HEK293 (cell line): ENCODE measurements at regions not wholly inside any gene's neighbourhood (a gene's known extent, or its start where the extent isn't known, plus 50 kb on each side); places are given as distances from the start of the nearest gene placed in this dataset.

ENCODE experiments used
- CTCF ChIA-PET: fragments of 350-600 bp; formaldehyde crosslinking; extraction: SDS; loops from one replicate; lab custom pipeline; 2021; ENCODE audit warnings: antibody characterized with exemption; lab: Yijun Ruan, JAX
- POLR2A ChIA-PET: fragments of 300-600 bp; formaldehyde crosslinking; extraction: SDS; loops from one replicate; lab custom pipeline; 2020; ENCODE audit warnings: antibody characterized with exemption, inconsistent platforms; lab: Yijun Ruan, JAX
- H3K27ac ChIP-seq: fragments of 200-500 bp; sonication (Bioruptor generic); 2 replicates; pipeline ENCODE4 v1.5.1; 2014; ENCODE audit warnings: low read depth, low read length, control low read depth, inconsistent platforms; ENCODE audit errors: extremely low read depth
- H3K36me3 ChIP-seq, 2 experiments: fragments of 200-500 bp in 1 of 2; sonication (Bioruptor generic) in 1 of 2; 1 replicate in 1 of 2; 2 replicates in 1 of 2; pipeline ENCODE4 v1.5.1; 2014 to 2017; ENCODE audit warnings: inconsistent platforms in 2 of 2, low read length in 2 of 2; ENCODE audit not compliant: control insufficient read depth in 2 of 2, insufficient read depth in 1 of 2
- H3K4me1 ChIP-seq: fragments of 200-500 bp; sonication (Bioruptor generic); 2 replicates; pipeline ENCODE4 v1.5.1; 2014; ENCODE audit warnings: mild to moderate bottlenecking, low read length, inconsistent platforms; ENCODE audit not compliant: control insufficient read depth, insufficient read depth
- H3K4me3 ChIP-seq: 2 replicates; pipeline ENCODE4 v1.5.1; 2011; ENCODE audit warnings: low read depth, mild to moderate bottlenecking, control low read depth, low read length, moderate library complexity
- H3K9me3 ChIP-seq: fragments of 200-500 bp; sonication (Bioruptor generic); 2 replicates; pipeline ENCODE4 v1.5.1; 2014; ENCODE audit warnings: low read depth, low read length, inconsistent platforms; ENCODE audit not compliant: control insufficient read depth, insufficient read depth
- PRDM1 ChIP-seq: fragments of 450-650 bp; formaldehyde crosslinking; IDR thresholded peaks from 2 replicates; pipeline ENCODE4; 2016; ENCODE audit warnings: missing biosample characterization, missing genetic modification characterization
- ZFP37 ChIP-seq: fragments of 450-650 bp; formaldehyde crosslinking; IDR thresholded peaks from 2 replicates; pipeline ENCODE4 v1.5.1; 2016; ENCODE audit warnings: missing biosample characterization, missing genetic modification characterization
- ZFP41 ChIP-seq: fragments of 450-650 bp; formaldehyde crosslinking; IDR thresholded peaks from 2 replicates; pipeline ENCODE4 v1.5.1; 2016; ENCODE audit warnings: missing biosample characterization, missing genetic modification characterization, borderline replicate concordance
- ZNF341 ChIP-seq: fragments of 450-650 bp; formaldehyde crosslinking; IDR thresholded peaks from 2 replicates; pipeline ENCODE4; 2016; ENCODE audit warnings: low read depth, missing biosample characterization, missing genetic modification characterization
- ZNF561 ChIP-seq: fragments of 450-650 bp; IDR thresholded peaks from 2 replicates; pipeline ENCODE4 v1.5.1; 2018; ENCODE audit warnings: missing biosample characterization, missing genetic modification characterization, borderline replicate concordance
- ZNF777 ChIP-seq: fragments of 450-650 bp; formaldehyde crosslinking; IDR thresholded peaks from 2 replicates; pipeline ENCODE4 v1.5.1; 2017; ENCODE audit warnings: missing biosample characterization, missing genetic modification characterization, borderline replicate concordance
- TF ChIP-seq, protein P1 (sequence below): fragments of 450-650 bp; formaldehyde crosslinking; IDR thresholded peaks from 2 replicates; pipeline ENCODE4 v1.5.1; 2016; ENCODE audit warnings: missing biosample characterization, missing genetic modification characterization
- TF ChIP-seq, protein P2 (sequence below): fragments of 450-650 bp; formaldehyde crosslinking; IDR thresholded peaks from 2 replicates; pipeline ENCODE4 v1.5.1; 2016; ENCODE audit warnings: missing biosample characterization, missing genetic modification characterization, low read depth
- TF ChIP-seq, protein P3 (sequence below): fragments of 450-650 bp; formaldehyde crosslinking; IDR thresholded peaks from 2 replicates; pipeline ENCODE4 v1.5.1; 2016; ENCODE audit warnings: missing biosample characterization, missing genetic modification characterization
- TF ChIP-seq, protein P4 (sequence below): fragments of 450-650 bp; formaldehyde crosslinking; IDR thresholded peaks from 2 replicates; pipeline ENCODE4 v1.5.1; 2016; ENCODE audit warnings: missing biosample characterization, missing genetic modification characterization, borderline replicate concordance
- TF ChIP-seq, protein P5 (sequence below): fragments of 450-650 bp; formaldehyde crosslinking; IDR thresholded peaks from 2 replicates; pipeline ENCODE4 v1.5.1; 2016; ENCODE audit warnings: missing biosample characterization, missing genetic modification characterization
- TF ChIP-seq, protein P6 (sequence below): fragments of 450-650 bp; formaldehyde crosslinking; IDR thresholded peaks from 2 replicates; pipeline ENCODE4 v1.5.0; 2017; ENCODE audit warnings: missing biosample characterization, missing genetic modification characterization, borderline replicate concordance
- TF ChIP-seq, protein P7 (sequence below): fragments of 450-650 bp; formaldehyde crosslinking; IDR thresholded peaks from 2 replicates; pipeline ENCODE4 v1.5.1; 2017; ENCODE audit warnings: missing biosample characterization, missing genetic modification characterization

DNA sequence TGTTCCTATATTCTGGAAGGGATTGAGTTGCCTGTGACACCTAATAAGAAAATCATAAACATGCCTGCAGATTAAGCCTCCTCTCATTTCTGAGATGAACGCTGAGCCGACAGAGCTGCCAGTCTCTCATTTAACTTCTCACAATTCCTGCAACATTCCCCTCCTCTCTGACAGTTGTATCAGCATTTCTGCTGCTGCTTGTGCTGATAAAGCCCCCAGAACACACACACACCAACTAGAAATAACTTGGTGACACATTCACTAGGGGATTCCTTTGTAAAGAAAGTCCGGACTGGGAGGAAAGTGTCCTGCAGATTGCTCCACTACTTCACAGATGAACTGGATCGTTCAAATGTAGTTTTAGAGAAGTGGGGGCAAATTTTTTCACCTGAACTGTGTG lies 437.3 kb downstream of the PLA2G4A start:
- Histone ChIP-seq H3K36me3 (no peaks in the 10 kb centered on the region), H3K27ac (no peak overlapping the region), H3K4me1 (no peaks in the 10 kb centered on the region), H3K4me3 (no peak overlapping the region), H3K9me3 (no peaks in the 10 kb centered on the region)
- POLR2A ChIA-PET: no interaction called here
- TF ChIP-seq, protein P1, sequence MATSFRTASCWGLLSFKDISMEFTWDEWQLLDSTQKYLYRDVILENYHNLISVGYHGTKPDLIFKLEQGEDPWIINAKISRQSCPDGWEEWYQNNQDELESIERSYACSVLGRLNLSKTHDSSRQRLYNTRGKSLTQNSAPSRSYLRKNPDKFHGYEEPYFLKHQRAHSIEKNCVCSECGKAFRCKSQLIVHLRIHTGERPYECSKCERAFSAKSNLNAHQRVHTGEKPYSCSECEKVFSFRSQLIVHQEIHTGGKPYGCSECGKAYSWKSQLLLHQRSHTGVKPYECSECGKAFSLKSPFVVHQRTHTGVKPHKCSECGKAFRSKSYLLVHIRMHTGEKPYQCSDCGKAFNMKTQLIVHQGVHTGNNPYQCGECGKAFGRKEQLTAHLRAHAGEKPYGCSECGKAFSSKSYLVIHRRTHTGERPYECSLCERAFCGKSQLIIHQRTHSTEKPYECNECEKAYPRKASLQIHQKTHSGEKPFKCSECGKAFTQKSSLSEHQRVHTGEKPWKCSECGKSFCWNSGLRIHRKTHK (tag by site-specific recombination): no peak
- TF ChIP-seq, protein P2, sequence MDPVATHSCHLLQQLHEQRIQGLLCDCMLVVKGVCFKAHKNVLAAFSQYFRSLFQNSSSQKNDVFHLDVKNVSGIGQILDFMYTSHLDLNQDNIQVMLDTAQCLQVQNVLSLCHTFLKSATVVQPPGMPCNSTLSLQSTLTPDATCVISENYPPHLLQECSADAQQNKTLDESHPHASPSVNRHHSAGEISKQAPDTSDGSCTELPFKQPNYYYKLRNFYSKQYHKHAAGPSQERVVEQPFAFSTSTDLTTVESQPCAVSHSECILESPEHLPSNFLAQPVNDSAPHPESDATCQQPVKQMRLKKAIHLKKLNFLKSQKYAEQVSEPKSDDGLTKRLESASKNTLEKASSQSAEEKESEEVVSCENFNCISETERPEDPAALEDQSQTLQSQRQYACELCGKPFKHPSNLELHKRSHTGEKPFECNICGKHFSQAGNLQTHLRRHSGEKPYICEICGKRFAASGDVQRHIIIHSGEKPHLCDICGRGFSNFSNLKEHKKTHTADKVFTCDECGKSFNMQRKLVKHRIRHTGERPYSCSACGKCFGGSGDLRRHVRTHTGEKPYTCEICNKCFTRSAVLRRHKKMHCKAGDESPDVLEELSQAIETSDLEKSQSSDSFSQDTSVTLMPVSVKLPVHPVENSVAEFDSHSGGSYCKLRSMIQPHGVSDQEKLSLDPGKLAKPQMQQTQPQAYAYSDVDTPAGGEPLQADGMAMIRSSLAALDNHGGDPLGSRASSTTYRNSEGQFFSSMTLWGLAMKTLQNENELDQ: no peak
- TF ChIP-seq, protein P3, sequence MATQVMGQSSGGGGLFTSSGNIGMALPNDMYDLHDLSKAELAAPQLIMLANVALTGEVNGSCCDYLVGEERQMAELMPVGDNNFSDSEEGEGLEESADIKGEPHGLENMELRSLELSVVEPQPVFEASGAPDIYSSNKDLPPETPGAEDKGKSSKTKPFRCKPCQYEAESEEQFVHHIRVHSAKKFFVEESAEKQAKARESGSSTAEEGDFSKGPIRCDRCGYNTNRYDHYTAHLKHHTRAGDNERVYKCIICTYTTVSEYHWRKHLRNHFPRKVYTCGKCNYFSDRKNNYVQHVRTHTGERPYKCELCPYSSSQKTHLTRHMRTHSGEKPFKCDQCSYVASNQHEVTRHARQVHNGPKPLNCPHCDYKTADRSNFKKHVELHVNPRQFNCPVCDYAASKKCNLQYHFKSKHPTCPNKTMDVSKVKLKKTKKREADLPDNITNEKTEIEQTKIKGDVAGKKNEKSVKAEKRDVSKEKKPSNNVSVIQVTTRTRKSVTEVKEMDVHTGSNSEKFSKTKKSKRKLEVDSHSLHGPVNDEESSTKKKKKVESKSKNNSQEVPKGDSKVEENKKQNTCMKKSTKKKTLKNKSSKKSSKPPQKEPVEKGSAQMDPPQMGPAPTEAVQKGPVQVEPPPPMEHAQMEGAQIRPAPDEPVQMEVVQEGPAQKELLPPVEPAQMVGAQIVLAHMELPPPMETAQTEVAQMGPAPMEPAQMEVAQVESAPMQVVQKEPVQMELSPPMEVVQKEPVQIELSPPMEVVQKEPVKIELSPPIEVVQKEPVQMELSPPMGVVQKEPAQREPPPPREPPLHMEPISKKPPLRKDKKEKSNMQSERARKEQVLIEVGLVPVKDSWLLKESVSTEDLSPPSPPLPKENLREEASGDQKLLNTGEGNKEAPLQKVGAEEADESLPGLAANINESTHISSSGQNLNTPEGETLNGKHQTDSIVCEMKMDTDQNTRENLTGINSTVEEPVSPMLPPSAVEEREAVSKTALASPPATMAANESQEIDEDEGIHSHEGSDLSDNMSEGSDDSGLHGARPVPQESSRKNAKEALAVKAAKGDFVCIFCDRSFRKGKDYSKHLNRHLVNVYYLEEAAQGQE: no peak
- TF ChIP-seq PRDM1 (no peak), ZFP37 (tag by site-specific recombination) (no peak), ZNF561 (tag by site-specific recombination) (no peak), ZNF777 (tag by site-specific recombination) (no peak), ZNF341 (tag by site-specific recombination) (no peak), ZFP41 (tag by site-specific recombination) (no peak)
- TF ChIP-seq, protein P4, sequence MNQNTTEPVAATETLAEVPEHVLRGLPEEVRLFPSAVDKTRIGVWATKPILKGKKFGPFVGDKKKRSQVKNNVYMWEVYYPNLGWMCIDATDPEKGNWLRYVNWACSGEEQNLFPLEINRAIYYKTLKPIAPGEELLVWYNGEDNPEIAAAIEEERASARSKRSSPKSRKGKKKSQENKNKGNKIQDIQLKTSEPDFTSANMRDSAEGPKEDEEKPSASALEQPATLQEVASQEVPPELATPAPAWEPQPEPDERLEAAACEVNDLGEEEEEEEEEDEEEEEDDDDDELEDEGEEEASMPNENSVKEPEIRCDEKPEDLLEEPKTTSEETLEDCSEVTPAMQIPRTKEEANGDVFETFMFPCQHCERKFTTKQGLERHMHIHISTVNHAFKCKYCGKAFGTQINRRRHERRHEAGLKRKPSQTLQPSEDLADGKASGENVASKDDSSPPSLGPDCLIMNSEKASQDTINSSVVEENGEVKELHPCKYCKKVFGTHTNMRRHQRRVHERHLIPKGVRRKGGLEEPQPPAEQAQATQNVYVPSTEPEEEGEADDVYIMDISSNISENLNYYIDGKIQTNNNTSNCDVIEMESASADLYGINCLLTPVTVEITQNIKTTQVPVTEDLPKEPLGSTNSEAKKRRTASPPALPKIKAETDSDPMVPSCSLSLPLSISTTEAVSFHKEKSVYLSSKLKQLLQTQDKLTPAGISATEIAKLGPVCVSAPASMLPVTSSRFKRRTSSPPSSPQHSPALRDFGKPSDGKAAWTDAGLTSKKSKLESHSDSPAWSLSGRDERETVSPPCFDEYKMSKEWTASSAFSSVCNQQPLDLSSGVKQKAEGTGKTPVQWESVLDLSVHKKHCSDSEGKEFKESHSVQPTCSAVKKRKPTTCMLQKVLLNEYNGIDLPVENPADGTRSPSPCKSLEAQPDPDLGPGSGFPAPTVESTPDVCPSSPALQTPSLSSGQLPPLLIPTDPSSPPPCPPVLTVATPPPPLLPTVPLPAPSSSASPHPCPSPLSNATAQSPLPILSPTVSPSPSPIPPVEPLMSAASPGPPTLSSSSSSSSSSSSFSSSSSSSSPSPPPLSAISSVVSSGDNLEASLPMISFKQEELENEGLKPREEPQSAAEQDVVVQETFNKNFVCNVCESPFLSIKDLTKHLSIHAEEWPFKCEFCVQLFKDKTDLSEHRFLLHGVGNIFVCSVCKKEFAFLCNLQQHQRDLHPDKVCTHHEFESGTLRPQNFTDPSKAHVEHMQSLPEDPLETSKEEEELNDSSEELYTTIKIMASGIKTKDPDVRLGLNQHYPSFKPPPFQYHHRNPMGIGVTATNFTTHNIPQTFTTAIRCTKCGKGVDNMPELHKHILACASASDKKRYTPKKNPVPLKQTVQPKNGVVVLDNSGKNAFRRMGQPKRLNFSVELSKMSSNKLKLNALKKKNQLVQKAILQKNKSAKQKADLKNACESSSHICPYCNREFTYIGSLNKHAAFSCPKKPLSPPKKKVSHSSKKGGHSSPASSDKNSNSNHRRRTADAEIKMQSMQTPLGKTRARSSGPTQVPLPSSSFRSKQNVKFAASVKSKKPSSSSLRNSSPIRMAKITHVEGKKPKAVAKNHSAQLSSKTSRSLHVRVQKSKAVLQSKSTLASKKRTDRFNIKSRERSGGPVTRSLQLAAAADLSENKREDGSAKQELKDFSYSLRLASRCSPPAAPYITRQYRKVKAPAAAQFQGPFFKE: no peak
- TF ChIP-seq, protein P5, sequence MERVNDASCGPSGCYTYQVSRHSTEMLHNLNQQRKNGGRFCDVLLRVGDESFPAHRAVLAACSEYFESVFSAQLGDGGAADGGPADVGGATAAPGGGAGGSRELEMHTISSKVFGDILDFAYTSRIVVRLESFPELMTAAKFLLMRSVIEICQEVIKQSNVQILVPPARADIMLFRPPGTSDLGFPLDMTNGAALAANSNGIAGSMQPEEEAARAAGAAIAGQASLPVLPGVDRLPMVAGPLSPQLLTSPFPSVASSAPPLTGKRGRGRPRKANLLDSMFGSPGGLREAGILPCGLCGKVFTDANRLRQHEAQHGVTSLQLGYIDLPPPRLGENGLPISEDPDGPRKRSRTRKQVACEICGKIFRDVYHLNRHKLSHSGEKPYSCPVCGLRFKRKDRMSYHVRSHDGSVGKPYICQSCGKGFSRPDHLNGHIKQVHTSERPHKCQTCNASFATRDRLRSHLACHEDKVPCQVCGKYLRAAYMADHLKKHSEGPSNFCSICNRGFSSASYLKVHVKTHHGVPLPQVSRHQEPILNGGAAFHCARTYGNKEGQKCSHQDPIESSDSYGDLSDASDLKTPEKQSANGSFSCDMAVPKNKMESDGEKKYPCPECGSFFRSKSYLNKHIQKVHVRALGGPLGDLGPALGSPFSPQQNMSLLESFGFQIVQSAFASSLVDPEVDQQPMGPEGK (tag by site-specific recombination): no peak
- TF ChIP-seq, protein P6, sequence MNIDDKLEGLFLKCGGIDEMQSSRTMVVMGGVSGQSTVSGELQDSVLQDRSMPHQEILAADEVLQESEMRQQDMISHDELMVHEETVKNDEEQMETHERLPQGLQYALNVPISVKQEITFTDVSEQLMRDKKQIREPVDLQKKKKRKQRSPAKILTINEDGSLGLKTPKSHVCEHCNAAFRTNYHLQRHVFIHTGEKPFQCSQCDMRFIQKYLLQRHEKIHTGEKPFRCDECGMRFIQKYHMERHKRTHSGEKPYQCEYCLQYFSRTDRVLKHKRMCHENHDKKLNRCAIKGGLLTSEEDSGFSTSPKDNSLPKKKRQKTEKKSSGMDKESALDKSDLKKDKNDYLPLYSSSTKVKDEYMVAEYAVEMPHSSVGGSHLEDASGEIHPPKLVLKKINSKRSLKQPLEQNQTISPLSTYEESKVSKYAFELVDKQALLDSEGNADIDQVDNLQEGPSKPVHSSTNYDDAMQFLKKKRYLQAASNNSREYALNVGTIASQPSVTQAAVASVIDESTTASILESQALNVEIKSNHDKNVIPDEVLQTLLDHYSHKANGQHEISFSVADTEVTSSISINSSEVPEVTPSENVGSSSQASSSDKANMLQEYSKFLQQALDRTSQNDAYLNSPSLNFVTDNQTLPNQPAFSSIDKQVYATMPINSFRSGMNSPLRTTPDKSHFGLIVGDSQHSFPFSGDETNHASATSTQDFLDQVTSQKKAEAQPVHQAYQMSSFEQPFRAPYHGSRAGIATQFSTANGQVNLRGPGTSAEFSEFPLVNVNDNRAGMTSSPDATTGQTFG (tag by site-specific recombination): no peak
- TF ChIP-seq, protein P7, sequence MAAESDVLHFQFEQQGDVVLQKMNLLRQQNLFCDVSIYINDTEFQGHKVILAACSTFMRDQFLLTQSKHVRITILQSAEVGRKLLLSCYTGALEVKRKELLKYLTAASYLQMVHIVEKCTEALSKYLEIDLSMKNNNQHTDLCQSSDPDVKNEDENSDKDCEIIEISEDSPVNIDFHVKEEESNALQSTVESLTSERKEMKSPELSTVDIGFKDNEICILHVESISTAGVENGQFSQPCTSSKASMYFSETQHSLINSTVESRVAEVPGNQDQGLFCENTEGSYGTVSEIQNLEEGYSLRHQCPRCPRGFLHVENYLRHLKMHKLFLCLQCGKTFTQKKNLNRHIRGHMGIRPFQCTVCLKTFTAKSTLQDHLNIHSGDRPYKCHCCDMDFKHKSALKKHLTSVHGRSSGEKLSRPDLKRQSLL (tag by site-specific recombination): no peak
- CTCF ChIA-PET: no interaction called here
